H1 (cell line): ENCODE measurements at regions not wholly inside any gene's neighbourhood (a gene's known extent, or its start where the extent isn't known, plus 50 kb on each side); places are given as distances from the start of the nearest gene placed in this dataset.

Source experiments
- CEBPB ChIP-seq: IDR thresholded peaks from 2 replicates; pipeline ENCODE4 v1.6.1; 2012; ENCODE audit warnings: low read depth, low read length
- CHD2 ChIP-seq: IDR thresholded peaks from 2 replicates; pipeline ENCODE4 v1.6.1; 2012; ENCODE audit warnings: low read length, improper control_type of control experiment
- CREB1 ChIP-seq: IDR thresholded peaks from 2 replicates; pipeline ENCODE4 v1.6.1; 2012; ENCODE audit warnings: inconsistent platforms
- RAD21 ChIP-seq, 2 experiments: IDR thresholded peaks in 1 of 2; conservative IDR thresholded peaks in 1 of 2; 2 replicates each; pipeline ENCODE4 v1.6.1; 2011; ENCODE audit warnings: low read depth in 2 of 2, low read length in 2 of 2, improper control_type of control experiment in 1 of 2, inconsistent platforms in 1 of 2, mild to moderate bottlenecking in 1 of 2, moderate library complexity in 1 of 2

GRCh38 chr2:12014088-12014960 is 267.9 kb downstream of the LPIN1 start (continued):
- TF ChIP-seq RAD21 (IDR thresholded peaks at IDR 0.05 in 1 of 2, conservative IDR thresholded peaks at IDR 0.05 in 1 of 2; ENCODE audit: low read depth in 2 of 2, low read length in 2 of 2): no peak
- TF ChIP-seq CEBPB: no peak
- no peak for TF ChIP-seq CHD2
- no peak for TF ChIP-seq CREB1
- TF ChIP-seq, all 59 proteins: peak for 0
